ENCODE measurements at regions not wholly inside any gene's neighbourhood (a gene's known extent, or its start where the extent isn't known, plus 50 kb on each side); places are given as distances from the start of the nearest gene placed in this dataset.

- Histone ChIP-seq H3K4me3 (ENCODE audit: low read depth, low read length) (no peak overlapping the region), H3K36me3 (ENCODE audit: control insufficient read depth in 1 of 2, insufficient read depth in 2 of 2, low read length in 2 of 2) (no peaks in the 10 kb centered on the region)
- WGBS (ENCODE audit: extremely low coverage, insufficient coverage, insufficient read length): no CpG with 5 or more reads among the region's 8 CpGs
Observed at GRCh38 chr12:124709722-124710687, 142.6 kb upstream of the NCOR2 start.

GRCh38 chr12:124707316-124707715, 139.9 kb upstream of the NCOR2 start:
- Histone ChIP-seq H3K9ac (ENCODE audit: low read length) (no peak overlapping the region), H3K79me2 (ENCODE audit: control insufficient read depth, insufficient read depth, low read length, poor library complexity) (no peaks in the 10 kb centered on the region), H2BK120ac (ENCODE audit: insufficient read depth, low read length, poor library complexity) (no peak overlapping the region), H4K91ac (ENCODE audit: low read depth, low read length) (no peak overlapping the region), H3K23ac (ENCODE audit: low read length) (no peak overlapping the region), H2AFZ (ENCODE audit: insufficient read depth, low read length, poor library complexity) (no peak overlapping the region), H3K18ac (ENCODE audit: low read length) (no peak overlapping the region), H4K12ac (ENCODE audit: low read depth, low read length) (no peak overlapping the region), H2AK5ac (ENCODE audit: low read length) (no peak overlapping the region), H3K36me3 (ENCODE audit: control insufficient read depth in 1 of 2, insufficient read depth in 2 of 2, low read length in 2 of 2) (no peaks in the 10 kb centered on the region), H3K9me3 (ENCODE audit: insufficient read depth, low read depth, low read length) (peaks cover 7% of the 10 kb centered on the region), H4K8ac (ENCODE audit: low read depth, low read length) (no peak overlapping the region), H3K27ac (ENCODE audit: low read depth, low read length) (no peak overlapping the region), H3K4me2 (ENCODE audit: low read length) (no peak overlapping the region), H2BK5ac (ENCODE audit: low read depth, low read length, poor library complexity) (no peak overlapping the region), H3K4me3 (ENCODE audit: low read depth, low read length) (no peak overlapping the region), H2BK12ac (ENCODE audit: low read length) (no peak overlapping the region), H3K4ac (ENCODE audit: low read depth, low read length) (no peak overlapping the region), H3K79me1 (ENCODE audit: low read length) (peaks cover 4% of the 10 kb centered on the region), H3K4me1 (ENCODE audit: control insufficient read depth in 1 of 2, insufficient read depth in 2 of 2, low read length in 2 of 2) (peaks cover 18 to 21% of the 10 kb centered on the region in 2 experiments), H3K14ac (ENCODE audit: low read length) (no peak overlapping the region), H3K27me3 (ENCODE audit: insufficient read depth, low read length) (no peaks in the 10 kb centered on the region)
- no CpG with 5 or more reads among the region's 8 CpGs for WGBS (ENCODE audit: extremely low coverage, insufficient coverage, insufficient read length)
- DNase-seq: no peak

More at GRCh38 chr12:124709722-124710687, 142.6 kb upstream of the NCOR2 start:
- Histone ChIP-seq H3K27me3 (ENCODE audit: insufficient read depth, low read length) (no peaks in the 10 kb centered on the region), H3K14ac (ENCODE audit: low read length) (no peak overlapping the region), H3K79me1 (ENCODE audit: low read length) (peaks cover 2% of the 10 kb centered on the region), H3K9me3 (ENCODE audit: insufficient read depth, low read depth, low read length) (peaks cover 7% of the 10 kb centered on the region), H4K91ac (ENCODE audit: low read depth, low read length) (no peak overlapping the region), H2BK5ac (ENCODE audit: low read depth, low read length, poor library complexity) (no peak overlapping the region), H3K9ac (ENCODE audit: low read length) (no peak overlapping the region), H4K12ac (ENCODE audit: low read depth, low read length) (no peak overlapping the region), H3K79me2 (ENCODE audit: control insufficient read depth, insufficient read depth, low read length, poor library complexity) (no peaks in the 10 kb centered on the region), H3K4ac (ENCODE audit: low read depth, low read length) (no peak overlapping the region), H2BK12ac (ENCODE audit: low read length) (no peak overlapping the region), H2AK5ac (ENCODE audit: low read length) (no peak overlapping the region), H3K23ac (ENCODE audit: low read length) (no peak overlapping the region), H3K18ac (ENCODE audit: low read length) (no peak overlapping the region), H4K8ac (ENCODE audit: low read depth, low read length) (no peak overlapping the region), H3K4me2 (ENCODE audit: low read length) (no peak overlapping the region), H2BK120ac (ENCODE audit: insufficient read depth, low read length, poor library complexity) (no peak overlapping the region), H3K27ac (ENCODE audit: low read depth, low read length) (no peak overlapping the region), H3K4me1 (ENCODE audit: control insufficient read depth in 1 of 2, insufficient read depth in 2 of 2, low read length in 2 of 2) (peaks cover 12 to 14% of the 10 kb centered on the region in 2 experiments), H2AFZ (ENCODE audit: insufficient read depth, low read length, poor library complexity) (no peak overlapping the region)
- DNase-seq: peak; percentile 69 to 79

- Histone ChIP-seq H3K4me3 (ENCODE audit: low read depth, low read length) (no peak overlapping the region), H2AK5ac (ENCODE audit: low read length) (no peak overlapping the region)
Observed at GRCh38 chr12:124706363-124706762, 139.0 kb upstream of the NCOR2 start.

GRCh38 chr12:124705545-124706138, 138.2 kb upstream of the NCOR2 start:
- H2BK5ac ChIP-seq (ENCODE audit: low read depth, low read length, poor library complexity): no peak overlapping the region
- H4K8ac ChIP-seq (ENCODE audit: low read depth, low read length): no peak overlapping the region
- no peak overlapping the region for H4K91ac ChIP-seq (ENCODE audit: low read depth, low read length)
- peak; percentile 18 to 45 for DNase-seq
- no peak overlapping the region for H3K18ac ChIP-seq (ENCODE audit: low read length)
- H3K79me2 ChIP-seq (ENCODE audit: control insufficient read depth, insufficient read depth, low read length, poor library complexity): no peaks in the 10 kb centered on the region
- H2BK12ac ChIP-seq (ENCODE audit: low read length): peak overlapping the region; percentile 27
- no peak overlapping the region for H3K27ac ChIP-seq (ENCODE audit: low read depth, low read length)
- no peak overlapping the region for H3K23ac ChIP-seq (ENCODE audit: low read length)
- H3K79me1 ChIP-seq (ENCODE audit: low read length): peaks cover 11% of the 10 kb centered on the region
- no peak overlapping the region for H4K12ac ChIP-seq (ENCODE audit: low read depth, low read length)
- no peak overlapping the region for H2AK5ac ChIP-seq (ENCODE audit: low read length)
- no peak overlapping the region for H3K4ac ChIP-seq (ENCODE audit: low read depth, low read length)
- H3K14ac ChIP-seq (ENCODE audit: low read length): no peak overlapping the region
- no peaks in the 10 kb centered on the region for H3K27me3 ChIP-seq (ENCODE audit: insufficient read depth, low read length)
- no peak overlapping the region for H3K9ac ChIP-seq (ENCODE audit: low read length)
- no peak overlapping the region for H3K4me3 ChIP-seq (ENCODE audit: low read depth, low read length)
- no peak overlapping the region for H2AFZ ChIP-seq (ENCODE audit: insufficient read depth, low read length, poor library complexity)
- H3K4me2 ChIP-seq (ENCODE audit: low read length): peak overlapping the region; percentile 5
- H3K4me1 ChIP-seq (ENCODE audit: control insufficient read depth in 1 of 2, insufficient read depth in 2 of 2, low read length in 2 of 2): peaks cover 25 to 31% of the 10 kb centered on the region in 2 experiments
- H3K9me3 ChIP-seq (ENCODE audit: insufficient read depth, low read depth, low read length): peaks cover 7% of the 10 kb centered on the region
- WGBS (ENCODE audit: extremely low coverage, insufficient coverage, insufficient read length): no CpG with 5 or more reads among the region's 11 CpGs
- no peaks in the 10 kb centered on the region for H3K36me3 ChIP-seq (ENCODE audit: control insufficient read depth in 1 of 2, insufficient read depth in 2 of 2, low read length in 2 of 2)
- no peak overlapping the region for H2BK120ac ChIP-seq (ENCODE audit: insufficient read depth, low read length, poor library complexity)

More at GRCh38 chr12:124706363-124706762, 139.0 kb upstream of the NCOR2 start:
- WGBS (ENCODE audit: extremely low coverage, insufficient coverage, insufficient read length): no CpG with 5 or more reads among the region's 10 CpGs
- H4K8ac ChIP-seq (ENCODE audit: low read depth, low read length): no peak overlapping the region
- no peak overlapping the region for H3K27ac ChIP-seq (ENCODE audit: low read depth, low read length)
- H2BK120ac ChIP-seq (ENCODE audit: insufficient read depth, low read length, poor library complexity): no peak overlapping the region
- no peaks in the 10 kb centered on the region for H3K27me3 ChIP-seq (ENCODE audit: insufficient read depth, low read length)
- DNase-seq: no peak
- H4K91ac ChIP-seq (ENCODE audit: low read depth, low read length): no peak overlapping the region
- H3K4ac ChIP-seq (ENCODE audit: low read depth, low read length): no peak overlapping the region
- peaks cover 6% of the 10 kb centered on the region for H3K79me1 ChIP-seq (ENCODE audit: low read length)
- H3K36me3 ChIP-seq (ENCODE audit: control insufficient read depth in 1 of 2, insufficient read depth in 2 of 2, low read length in 2 of 2): no peaks in the 10 kb centered on the region
- peaks cover 7% of the 10 kb centered on the region for H3K9me3 ChIP-seq (ENCODE audit: insufficient read depth, low read depth, low read length)
- H4K12ac ChIP-seq (ENCODE audit: low read depth, low read length): no peak overlapping the region
- H3K9ac ChIP-seq (ENCODE audit: low read length): no peak overlapping the region
- H2BK12ac ChIP-seq (ENCODE audit: low read length): no peak overlapping the region
- H2AFZ ChIP-seq (ENCODE audit: insufficient read depth, low read length, poor library complexity): no peak overlapping the region
- H2BK5ac ChIP-seq (ENCODE audit: low read depth, low read length, poor library complexity): no peak overlapping the region
- no peaks in the 10 kb centered on the region for H3K79me2 ChIP-seq (ENCODE audit: control insufficient read depth, insufficient read depth, low read length, poor library complexity)
- peaks cover 19 to 25% of the 10 kb centered on the region in 2 experiments for H3K4me1 ChIP-seq (ENCODE audit: control insufficient read depth in 1 of 2, insufficient read depth in 2 of 2, low read length in 2 of 2)
- H3K23ac ChIP-seq (ENCODE audit: low read length): no peak overlapping the region
- H3K14ac ChIP-seq (ENCODE audit: low read length): no peak overlapping the region
- no peak overlapping the region for H3K18ac ChIP-seq (ENCODE audit: low read length)
- no peak overlapping the region for H3K4me2 ChIP-seq (ENCODE audit: low read length)

Data from trophoblast cell (in vitro differentiated cells and primary cell).